HG02885 (cell line): ENCODE measurements at regions not wholly inside any gene's neighbourhood (a gene's known extent, or its start where the extent isn't known, plus 50 kb on each side); places are given as distances from the start of the nearest gene placed in this dataset.

Source experiments
- ATAC-seq: cut with Tn5 transposase; IDR thresholded peaks from one replicate; pipeline ENCODE4 v1.9.1; 2021; ENCODE audit warnings: mild to moderate bottlenecking; ENCODE audit not compliant: unreplicated experiment, poor library complexity

DNA sequence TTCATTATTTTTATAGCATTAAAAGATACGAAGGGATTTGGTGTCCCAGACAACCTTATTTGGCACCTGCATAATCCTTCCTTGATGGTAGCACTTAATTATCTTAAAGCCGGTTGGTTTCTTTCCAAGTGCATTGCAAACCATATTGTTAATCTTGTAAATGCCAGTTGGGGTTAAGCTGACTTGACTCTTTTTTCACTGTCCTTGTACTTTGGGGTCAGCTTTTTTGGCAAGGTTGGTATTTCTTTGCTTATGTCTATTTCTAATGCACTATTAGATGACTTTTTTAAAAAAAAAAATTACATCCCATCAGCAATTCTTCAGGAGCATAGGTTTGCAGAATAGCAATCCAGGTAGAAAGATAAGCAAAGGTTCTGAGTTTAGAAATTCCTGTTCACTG is 466.8 kb upstream of the TLE4 start:
- ATAC-seq, result no peak

DNA sequence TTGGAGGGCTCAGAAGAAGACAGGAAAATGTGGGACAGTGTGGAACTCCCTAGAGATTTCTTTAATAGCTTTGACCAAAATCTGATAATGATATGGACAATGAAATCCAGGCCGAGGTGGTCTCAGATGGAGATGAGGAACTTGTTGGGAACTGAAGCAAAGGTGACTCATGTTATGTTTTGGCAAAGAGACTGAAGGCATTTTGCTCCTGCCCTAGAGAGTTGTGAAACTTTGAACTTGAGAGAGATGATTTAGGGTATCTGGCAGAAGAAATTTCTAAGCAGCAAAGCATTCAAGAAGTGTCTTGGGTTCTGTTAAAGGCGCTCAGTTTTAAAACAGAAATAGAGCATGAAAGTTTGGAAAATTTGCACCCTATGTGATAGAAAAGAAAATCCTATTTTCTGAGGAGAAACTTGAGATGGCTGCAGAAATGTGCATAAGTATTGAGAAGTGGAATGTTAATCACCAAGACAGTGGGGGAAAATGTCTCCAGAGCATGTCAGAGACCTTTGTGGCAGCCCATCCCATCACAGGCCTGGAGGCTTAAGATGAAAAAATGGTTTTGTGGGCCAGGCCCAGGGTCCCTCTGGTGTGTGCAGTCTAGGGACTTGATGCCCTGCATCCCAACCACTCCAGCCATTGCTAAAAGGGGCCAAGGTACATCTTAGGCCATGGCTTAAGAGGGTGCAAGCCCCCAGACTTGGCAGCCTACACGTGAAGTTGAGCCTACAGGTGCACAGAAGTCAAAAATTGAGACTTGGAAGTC is 463.7 kb upstream of the TLE4 start:
- ATAC-seq, result no peak

DNA sequence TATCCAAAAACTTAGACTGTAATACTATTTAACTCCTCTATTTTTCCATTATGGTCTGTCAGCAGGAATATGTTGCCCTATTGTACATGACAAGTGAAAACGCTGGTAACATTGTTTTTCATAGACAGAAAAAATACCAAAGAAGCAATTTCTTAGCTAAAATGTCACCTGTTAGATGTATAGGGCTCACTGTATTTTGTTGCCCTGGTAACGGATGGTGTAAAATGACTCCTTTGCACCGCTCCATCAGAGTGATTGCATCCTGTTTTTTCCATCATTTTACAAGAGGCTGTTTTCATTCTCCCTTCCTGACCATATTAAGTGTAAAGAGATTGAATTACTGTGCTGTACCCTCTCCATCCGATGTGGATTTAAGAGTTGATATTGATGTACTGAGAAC is 460.1 kb upstream of the TLE4 start:
- ATAC-seq, result no peak

DNA sequence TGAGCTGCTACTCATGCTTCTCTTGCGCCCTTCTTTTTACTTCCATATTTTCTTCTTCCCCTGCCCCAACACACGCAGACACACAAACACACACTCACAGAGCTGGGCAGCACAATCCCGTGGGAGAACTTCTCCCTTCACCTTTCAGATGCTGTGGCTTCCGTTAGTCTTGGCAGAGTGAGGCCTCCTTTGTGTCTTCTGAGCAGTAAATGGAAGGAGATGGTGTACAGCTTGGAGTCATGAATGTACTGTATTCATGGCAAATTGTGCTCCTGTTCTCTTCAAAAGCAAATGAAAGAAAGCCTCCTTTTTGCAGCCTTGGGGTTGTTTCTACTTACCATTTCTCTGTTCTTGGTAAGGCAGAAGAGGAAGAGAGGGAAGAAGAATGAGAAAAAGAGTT is 456.6 kb upstream of the TLE4 start:
- ATAC-seq, result no peak

DNA sequence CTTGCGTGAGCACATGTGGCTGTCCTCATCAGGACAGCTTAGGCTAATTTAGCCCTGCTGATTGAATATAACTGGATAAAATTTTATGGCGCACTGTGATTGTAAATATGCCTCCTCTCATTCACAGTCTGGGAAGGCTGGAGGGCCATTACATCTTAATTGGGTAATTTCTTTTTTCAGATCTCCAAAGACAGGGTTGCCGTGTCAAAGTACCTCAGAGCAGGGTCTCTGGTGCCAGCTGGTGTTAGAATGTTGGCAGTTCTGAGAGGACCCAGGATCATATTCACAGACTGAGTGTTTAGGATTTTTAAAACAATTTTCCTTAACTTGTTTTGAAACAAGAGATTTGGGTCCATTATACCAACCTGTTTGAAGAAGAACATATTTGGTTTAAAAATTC is 455.7 kb upstream of the TLE4 start:
- ATAC-seq, result no peak

DNA sequence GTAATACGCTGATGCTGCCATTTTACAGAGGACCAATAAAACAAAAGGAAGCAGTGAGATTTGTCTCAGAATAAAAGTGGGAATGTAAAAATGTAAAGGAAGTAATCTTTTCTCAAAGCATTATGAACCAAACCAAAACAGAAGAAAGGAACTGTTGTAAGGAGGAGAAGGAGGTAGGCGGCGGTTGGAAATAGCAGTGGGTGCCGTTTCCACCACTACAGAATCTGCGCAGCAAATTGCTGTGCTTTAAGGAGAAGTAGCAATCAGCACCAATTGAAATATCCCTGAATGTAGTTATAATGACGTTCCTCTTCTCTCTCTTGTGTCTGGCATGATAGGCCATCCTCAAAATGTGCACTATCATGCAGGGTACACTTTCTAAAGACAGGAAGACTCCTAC is 455.1 kb upstream of the TLE4 start:
- no peak for ATAC-seq

DNA sequence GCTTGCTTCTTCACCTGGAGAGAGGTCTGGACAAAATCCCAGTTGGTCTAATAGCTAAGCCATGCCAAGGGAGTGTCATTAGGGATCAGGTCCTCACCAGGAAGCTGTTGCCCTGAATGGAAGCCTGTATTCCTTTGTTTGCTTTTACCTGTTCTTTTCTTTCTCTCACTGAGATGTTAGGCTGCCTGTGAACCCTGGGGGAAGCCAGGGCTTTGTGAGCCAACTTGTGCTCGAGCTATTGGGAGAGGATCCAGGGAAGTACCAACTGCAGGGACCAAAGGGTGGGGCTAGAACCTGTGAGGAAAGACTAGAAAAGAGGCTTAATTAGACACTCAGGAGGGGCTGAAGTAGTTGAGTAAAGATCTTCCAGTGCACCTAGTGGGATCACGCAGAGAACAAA is 451.2 kb upstream of the TLE4 start:
- no peak for ATAC-seq

DNA sequence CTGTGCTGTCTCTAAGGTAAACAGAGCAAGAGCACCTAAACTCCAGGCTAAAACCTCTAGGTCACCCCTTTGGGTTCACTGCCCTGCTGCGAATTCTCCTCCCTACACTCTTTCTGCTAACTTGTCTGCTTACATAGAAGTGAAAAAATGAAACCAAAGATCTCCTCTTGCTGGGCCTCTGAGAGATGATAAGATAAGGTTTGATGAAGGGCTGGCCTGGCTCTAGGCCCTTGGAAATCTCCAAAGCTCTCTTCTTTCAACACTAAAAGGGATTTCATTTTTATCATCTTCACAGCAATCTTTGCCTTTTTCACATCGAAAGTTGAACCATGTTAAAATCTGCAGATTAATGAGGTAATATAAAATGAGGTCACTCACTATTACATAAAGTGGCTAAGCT is 450.8 kb upstream of the TLE4 start:
- ATAC-seq, result no peak

DNA sequence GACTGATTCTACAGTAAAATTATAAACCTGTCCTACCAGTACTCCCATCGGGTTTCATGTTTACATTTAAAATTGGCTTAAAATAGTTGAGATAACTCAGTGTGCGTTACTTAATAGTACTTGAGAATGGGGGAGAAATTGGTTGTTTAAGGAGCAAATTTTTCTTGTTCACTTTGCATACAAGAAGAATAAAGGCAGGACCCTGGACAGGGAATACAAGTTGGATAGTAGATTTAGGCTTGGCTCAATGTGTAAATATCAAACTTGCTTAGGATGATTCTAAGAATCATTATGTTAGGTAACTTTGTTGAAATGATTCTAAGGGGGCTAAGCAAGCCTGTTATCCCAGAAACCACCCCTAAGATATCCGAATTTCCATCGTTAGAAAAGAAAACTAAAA is 448.4 kb upstream of the TLE4 start:
- ATAC-seq, result no peak

DNA sequence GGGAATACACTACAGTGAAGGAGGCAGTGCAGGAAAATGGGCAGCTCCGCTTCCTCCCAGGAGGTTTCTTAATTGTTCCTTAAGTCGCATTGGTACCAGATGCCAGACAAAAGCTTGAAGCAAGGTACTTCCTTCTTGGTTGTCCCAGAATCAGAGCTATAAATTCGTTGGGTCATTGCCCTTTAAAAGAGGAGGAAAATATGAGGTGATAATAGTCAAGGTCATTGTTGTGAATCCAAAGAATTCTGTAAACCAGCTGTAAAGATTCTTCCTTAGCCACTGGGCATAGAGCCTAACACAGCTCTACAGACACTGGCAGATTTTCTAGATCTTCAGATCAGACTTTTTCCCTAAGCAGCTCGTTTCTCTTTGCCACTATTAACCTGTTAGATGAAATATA is 444.1 kb upstream of the TLE4 start:
- ATAC-seq, result no peak

DNA sequence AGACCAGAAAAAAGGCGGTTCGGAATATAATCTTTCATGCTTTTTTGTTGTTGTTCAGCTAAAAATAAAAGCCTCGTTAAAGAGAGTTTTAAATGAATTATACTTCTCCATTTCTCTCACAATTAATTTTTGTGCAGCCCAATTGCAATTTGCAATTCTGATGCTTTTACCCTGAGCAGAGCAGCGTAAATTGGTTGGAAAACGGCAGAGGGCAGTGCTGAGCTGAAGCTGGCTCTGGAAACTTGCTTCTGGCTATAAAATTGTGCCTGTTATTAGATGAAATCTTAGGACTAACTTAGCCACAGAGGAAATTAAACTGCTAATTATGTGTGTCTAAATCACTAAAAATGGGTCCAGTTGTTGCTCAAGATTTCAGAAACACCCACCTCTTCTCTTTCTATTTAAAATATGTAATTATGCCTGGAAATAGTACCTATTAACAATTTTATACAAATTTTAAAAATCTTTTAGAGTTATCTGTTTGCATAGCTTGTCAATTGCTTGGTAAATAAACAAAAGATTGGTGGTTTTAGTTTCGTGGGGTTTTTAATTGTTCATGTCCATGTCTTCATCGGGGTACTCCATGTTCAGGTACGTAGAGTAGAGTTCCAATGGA is 441.8 kb upstream of the TLE4 start:
- ATAC-seq, result no peak

DNA sequence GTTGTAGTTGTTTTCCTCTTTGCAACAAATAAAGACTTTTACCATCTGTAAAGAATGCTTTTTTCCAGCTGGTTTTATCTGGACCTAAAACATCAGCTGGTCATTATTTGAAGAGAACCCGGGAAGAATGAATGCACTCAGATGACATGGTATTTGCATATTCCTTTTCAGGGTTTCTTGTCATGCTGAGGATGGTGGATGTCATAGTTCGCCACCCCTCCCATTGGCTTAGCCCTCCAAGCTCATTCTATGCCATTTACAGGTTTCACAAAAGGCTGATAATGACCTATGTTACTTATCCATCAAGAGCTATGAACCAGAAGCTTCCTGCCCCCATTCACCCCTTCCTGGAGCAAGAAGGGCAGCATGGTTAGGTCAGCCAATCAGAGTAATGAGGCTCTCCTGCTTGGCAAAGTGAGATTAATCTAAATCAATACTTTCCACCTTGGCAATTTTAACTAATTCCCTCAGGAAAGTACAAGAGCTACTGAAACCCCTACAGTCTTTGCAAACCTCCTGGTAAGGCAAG is 440.5 kb upstream of the TLE4 start:
- no peak for ATAC-seq

DNA sequence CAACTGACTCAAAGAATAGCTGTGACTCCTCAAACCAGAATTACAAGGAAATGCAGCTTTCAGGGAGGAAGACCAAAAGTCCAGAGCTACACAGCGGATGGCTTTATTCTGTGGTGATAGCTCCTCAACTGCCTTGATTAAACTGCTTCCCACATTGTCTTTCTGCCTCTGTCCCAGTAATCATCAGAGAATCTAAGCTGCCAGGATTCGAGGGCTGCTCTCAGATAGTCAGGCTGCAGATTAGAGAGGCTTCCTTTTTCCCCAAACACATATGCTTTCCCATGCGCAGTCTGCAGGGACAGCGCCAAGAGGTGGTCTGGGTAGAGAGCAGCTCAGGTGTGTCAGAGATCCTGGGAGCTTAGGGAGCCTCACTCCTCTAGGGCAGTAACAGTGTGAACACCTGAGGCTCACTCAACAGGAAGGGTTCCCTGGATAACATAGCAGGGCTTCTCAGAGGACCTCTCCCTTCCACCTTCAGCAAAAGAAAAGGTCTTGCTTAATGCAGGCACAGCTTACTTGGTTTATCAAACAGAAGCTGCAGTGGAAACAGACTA is 439.9 kb upstream of the TLE4 start:
- no peak for ATAC-seq

DNA sequence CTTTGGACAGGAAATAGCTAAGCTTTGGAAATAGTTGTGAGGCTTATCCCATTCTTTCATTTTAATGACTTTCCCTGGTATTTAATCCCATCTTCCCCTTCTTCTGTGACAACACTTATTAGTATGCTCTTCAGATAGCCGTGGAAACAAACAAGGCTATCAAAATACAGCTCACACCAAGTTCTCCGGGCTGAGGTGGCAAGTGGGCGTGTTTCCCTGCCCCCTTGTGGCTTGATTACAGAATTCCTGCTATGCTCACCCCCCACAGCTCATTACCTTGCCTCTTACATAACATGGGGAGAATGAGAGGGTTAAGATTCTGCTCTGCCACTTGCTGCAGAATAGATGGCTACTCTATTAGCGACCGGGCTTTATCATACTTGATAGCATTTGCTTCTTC is 437.1 kb upstream of the TLE4 start:
- no peak for ATAC-seq

DNA sequence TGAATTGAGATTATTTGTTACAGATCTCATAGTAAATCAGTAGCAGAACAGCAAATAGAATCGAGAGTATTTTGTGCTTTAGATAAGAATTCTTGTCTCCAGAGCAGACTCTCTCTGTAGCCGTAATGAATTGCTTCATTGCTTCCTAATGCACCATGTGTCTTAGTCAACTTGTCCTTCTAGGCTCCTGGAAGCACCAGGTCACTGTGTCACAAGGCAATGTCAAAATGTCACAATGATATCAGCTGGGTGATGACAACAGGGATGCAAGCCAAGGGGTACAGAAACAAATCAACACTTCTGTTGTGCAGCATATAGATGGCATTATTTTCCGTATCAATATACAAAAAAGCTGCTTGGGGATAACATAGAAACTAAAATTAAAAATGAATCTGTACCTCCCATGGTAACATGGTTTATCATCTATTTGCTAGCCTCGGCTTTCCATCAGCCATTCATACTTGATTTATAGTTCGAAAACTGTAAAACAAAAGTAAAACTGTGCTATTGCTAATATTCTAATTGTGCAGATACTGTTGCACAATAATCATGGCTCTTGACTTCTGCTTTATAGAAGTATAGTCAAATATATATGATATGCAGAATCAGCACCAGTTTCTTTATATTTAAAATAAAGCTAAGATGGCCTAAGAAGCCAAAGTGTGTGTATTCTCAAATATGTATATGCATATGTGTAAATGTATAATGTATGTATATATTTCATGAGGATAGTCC is 435.9 kb upstream of the TLE4 start:
- ATAC-seq, result no peak

DNA sequence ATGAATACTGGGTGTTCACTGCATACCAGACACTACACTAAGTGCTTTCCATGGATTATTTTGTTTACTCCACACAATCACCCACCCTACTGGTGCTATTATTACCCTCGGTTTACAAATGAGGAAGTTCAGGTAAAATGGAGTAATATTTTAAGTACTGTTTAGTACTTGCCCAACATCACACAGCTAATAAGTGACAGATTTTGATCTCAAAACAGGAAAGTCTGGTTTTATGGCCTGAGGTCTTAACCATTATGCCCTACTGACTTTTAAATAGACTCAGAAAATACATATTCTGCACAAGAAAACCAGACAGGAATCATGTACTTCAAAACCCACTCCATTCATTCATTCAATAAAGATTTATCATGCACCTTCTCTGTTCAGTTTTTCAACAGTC is 431.0 kb upstream of the TLE4 start:
- no peak for ATAC-seq

DNA sequence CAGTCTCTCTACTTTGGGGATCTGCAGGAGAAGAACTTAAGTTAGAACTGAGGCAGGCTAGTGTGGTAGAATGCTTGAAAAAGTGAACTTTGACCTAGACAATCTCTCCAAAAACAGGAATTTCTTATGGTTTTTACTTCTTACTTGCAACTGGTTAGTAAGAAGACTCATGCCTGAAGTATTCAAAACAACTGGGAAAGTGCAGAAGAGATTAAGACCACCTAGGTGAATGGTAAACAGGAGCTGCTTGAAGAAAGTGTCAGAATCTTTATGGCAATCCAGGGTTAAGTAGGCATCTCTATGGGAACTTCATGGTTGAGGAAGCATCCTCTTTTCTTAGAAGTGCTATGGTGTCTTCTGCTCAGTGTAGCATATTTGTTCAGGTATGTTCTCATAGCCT is 428.6 kb upstream of the TLE4 start:
- ATAC-seq, result no peak

DNA sequence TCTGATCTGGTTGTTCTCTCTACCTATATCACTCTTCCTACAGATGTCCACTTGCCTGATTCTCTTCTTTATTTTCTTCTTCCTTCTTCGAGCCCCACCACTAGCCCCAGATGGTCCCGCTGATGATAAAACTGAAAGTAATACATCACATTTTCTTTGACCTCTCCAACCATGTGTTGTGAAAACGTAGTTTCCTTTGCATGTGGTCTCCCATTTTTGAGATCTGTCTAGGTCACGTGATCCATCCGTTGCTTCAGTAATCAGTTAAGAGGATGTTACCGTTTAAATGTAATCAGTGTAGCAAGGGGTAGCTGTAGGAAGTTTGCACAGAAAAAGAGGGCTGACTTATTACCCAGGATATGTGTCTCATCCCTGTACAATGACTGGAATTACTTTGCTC is 426.3 kb upstream of the TLE4 start:
- no peak for ATAC-seq

DNA sequence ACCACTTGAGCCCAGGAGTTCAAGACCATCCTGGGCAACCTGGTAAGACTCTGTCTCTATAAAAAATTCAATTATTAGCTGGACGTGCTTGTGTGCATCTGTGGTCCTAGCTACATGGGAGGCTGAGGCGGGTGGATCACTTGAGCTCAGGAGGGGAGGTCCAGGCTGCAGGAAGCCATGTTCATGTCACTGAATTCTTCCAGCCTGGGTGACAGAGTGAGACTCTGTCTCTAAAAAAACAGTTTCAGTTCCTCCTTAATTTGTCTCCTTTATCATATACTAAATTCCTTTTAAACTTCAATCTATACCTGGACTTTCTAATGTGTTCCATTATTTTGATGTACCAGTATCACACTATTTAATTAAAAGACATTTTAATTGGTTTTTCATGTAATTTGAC is 422.2 kb upstream of the TLE4 start:
- no peak for ATAC-seq

DNA sequence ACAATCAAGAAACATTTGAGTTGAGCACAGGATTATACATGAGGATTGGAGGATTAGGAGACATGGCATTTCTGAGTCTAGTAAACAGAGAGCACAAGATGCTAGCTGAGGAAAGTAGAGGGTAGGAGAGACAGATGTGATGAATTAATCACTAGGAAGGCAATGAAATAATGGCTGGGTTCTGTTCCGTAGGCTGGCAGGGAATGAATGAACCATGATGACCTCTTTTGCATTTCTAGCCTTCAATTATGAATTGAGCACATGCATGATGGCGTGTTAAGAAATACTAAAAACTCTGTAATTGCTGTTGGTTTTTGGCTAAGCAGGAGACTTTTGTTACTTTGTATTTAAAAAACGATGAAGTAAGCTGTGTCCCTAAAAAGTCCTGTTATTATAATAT is 420.0 kb upstream of the TLE4 start:
- no peak for ATAC-seq

DNA sequence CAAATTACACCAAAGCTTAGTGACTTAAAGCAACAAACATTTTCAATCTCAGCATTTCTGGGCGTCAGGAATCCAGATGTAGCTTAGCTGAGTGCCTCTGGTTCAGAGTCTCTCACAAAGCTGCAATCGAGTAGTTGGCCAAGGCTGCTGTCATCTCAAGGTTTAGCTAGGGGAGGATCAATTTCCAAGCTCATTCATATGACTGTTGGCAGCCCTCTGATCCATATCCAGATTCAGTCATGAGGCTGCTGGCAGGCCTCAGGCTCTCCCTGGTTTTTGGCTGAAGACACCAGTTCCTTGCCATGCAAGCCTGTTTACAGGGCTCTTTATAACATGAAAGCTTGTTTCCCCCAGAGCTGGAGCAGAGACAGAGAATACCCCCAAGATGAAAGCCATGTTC is 419.5 kb upstream of the TLE4 start:
- ATAC-seq, result no peak
